ENCODE measurements at regions not wholly inside any gene's neighbourhood (a gene's known extent, or its start where the extent isn't known, plus 50 kb on each side); places are given as distances from the start of the nearest gene placed in this dataset.

DNA sequence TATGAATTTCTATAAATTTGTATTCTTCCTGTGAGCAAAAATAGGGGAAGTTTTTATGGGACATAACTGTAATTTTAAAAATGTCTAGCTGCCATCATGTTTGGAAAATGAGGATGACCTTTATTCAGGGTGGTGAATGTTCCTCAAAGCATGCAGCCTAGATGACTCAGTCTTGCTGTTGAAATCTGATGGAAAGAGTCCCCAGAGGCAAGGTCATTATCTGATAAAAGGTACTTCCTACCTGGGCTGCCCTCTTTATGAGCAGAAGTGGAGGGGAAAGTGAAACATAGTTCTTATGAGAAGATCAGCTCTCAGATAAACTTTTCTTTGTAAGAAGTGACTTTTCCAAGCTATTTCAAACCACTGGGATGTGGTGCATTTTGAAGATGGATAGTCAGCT, 1144.7 kb upstream of the PIK3C3 start:
- DNase-seq, result no peak
- no peak overlapping the region for H3K4me3 Mint-ChIP-seq
- H3K4me1 Mint-ChIP-seq (ENCODE audit: low read depth in 2 of 2), result no peaks in the 10 kb centered on the region
- no peak for ATAC-seq (replicated peaks)
- no peak overlapping the region for H3K27ac Mint-ChIP-seq
- H3K9me3 Mint-ChIP-seq, result peaks cover 0 to 5% of the 10 kb centered on the region in 2 donors
- H3K36me3 Mint-ChIP-seq (ENCODE audit: insufficient read depth), result no peaks in the 10 kb centered on the region
- H3K27me3 Mint-ChIP-seq, result no peaks in the 10 kb centered on the region

DNA sequence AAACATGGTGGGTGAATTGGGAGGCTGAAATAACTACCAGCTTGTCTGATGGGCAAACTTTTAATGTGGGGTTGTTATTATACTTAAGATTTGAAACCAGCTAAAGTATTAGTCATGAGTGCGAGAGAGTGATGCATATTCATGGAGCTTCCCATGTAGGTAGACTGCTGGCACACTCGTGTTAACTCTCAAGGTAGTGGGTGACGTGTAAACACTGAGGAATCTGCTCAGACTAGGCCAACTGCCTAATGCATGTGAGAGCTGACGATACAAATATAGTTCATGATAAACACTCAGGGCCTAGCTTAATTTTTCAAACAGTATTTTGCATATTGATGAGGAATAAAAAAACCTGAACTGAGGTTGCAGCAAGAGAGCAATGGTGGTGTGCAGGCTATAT, 1165.7 kb upstream of the PIK3C3 start:
- DNase-seq, result no peak
- Mint-ChIP-seq H3K4me1 (ENCODE audit: low read depth in 2 of 2) (no peaks in the 10 kb centered on the region), H3K4me3 (no peak overlapping the region), H3K27me3 (no peaks in the 10 kb centered on the region), H3K27ac (no peak overlapping the region), H3K36me3 (ENCODE audit: insufficient read depth) (no peaks in the 10 kb centered on the region), H3K9me3 (peaks cover 6 to 8% of the 10 kb centered on the region in 2 donors)
- ATAC-seq (replicated peaks), result no peak

DNA sequence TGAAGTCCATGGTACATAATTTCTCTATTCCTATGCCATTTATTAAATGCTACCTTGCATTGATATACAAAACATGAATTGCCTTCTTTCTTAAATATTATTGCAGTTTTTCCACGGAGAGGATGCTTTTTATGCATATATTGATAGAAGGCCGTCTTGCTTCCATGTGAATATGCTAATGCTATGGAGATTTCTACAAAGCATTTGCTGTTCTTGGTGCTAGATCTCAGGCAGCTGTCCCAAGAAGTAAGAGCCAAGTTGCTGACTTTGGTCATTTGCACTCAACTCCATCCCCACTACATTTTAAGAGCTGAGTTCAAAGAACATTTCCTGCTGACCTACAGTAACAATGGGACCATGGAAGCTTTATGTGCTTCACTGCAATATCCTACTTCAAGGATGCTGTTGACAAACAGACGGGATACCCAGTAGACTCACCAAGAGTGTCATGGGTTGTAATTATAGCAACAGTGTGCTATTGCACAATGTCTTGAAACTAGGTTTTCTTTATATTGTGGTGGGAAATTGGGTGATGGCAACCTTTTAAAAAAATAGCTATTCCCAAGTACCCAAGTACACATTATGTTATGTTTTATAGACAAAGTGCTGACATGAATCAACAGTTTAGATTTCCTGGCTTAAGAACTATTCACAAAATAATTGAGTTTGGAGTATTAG, 1172.4 kb upstream of the PIK3C3 start:
- DNase-seq, result no peak
- H3K27me3 Mint-ChIP-seq, result no peaks in the 10 kb centered on the region

DNA sequence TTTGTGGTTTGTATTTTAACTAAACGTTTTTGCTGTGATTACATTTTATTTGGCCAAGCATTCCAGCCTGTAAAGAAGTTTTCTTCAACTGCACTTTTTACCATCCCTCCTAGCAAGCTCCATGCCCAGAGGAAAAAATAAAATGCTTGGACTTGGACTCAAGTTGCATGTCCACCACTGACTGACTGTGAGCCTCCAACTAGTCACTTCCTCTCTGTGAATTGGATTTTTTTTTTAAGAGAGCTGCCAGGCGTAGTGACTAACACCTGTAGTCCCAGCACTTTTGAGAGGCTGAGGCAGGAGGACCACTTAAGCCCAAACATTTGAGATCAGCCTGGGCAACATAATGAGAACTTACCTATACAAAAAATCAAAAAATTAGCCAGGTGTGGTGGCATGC, 1185.2 kb upstream of the PIK3C3 start:
- Mint-ChIP-seq H3K27me3 (no peaks in the 10 kb centered on the region), H3K4me3 (no peak overlapping the region), H3K4me1 (ENCODE audit: low read depth in 2 of 2) (no peaks in the 10 kb centered on the region), H3K9me3 (peaks cover 3 to 12% of the 10 kb centered on the region in 2 donors), H3K36me3 (ENCODE audit: insufficient read depth) (no peaks in the 10 kb centered on the region), H3K27ac (no peak overlapping the region)
- no peak for ATAC-seq (replicated peaks)
- no peak for DNase-seq

More for the DNA sequence above, 1172.4 kb upstream of the PIK3C3 start:
- ATAC-seq (replicated peaks), result no peak
- Mint-ChIP-seq H3K4me3 (no peak overlapping the region), H3K27ac (no peak overlapping the region), H3K4me1 (ENCODE audit: low read depth in 2 of 2) (no peaks in the 10 kb centered on the region), H3K36me3 (ENCODE audit: insufficient read depth) (no peaks in the 10 kb centered on the region), H3K9me3 (peaks cover 8 to 15% of the 10 kb centered on the region in 2 donors)

DNA sequence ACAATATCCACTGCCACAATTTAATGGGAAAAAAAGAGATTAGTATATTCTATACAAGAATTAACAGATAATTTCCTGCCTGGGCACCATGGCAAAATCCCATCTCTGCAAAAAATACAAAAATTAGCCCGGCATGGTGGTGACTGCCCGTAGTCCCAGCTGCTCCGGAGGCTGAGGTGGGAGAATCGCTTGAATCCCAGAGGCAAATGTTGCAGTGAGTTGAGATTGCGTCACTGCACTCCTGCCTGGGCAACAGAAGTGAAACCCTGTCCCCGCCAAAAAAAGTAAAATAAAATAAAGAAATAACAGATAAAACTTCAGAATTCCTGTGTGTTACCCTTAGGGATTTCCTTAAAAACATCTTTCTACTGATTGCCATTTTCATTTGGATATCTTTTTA, 1194.8 kb upstream of the PIK3C3 start:
- peaks cover 7 to 21% of the 10 kb centered on the region in 2 donors for H3K9me3 Mint-ChIP-seq

DNA sequence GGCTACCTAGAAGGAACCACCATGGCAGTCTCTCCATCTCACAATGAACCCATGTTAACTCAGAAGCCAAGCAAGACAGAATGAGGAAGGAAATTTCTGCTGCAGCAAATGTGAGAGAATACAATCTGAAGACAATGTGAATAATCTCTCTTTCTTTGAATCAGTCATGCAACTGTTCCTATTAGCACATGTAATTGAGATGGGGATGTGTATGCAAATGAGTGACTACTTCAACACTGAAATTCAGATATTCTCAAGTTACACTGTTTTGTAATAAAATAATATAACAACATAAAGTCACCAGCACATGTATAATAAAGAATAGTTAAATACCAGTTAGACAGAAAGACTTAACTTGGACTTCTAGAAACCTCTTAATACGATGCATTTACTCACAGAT, 1200.6 kb upstream of the PIK3C3 start:
- no peak overlapping the region for H3K4me3 Mint-ChIP-seq
- H3K9me3 Mint-ChIP-seq, result peaks cover 18 to 32% of the 10 kb centered on the region in 2 donors
- no peak overlapping the region for H3K27ac Mint-ChIP-seq
- ATAC-seq (replicated peaks) (no peak), DNase-seq (no peak)
- no peaks in the 10 kb centered on the region for H3K27me3 Mint-ChIP-seq
- H3K4me1 Mint-ChIP-seq (ENCODE audit: low read depth in 2 of 2), result no peaks in the 10 kb centered on the region
- H3K36me3 Mint-ChIP-seq (ENCODE audit: insufficient read depth), result peaks cover 3% of the 10 kb centered on the region

More for the DNA sequence above, 1194.8 kb upstream of the PIK3C3 start:
- ATAC-seq (replicated peaks), result no peak
- H3K36me3 Mint-ChIP-seq (ENCODE audit: insufficient read depth), result no peaks in the 10 kb centered on the region
- no peak for DNase-seq
- no peak overlapping the region for H3K27ac Mint-ChIP-seq
- no peak overlapping the region for H3K4me3 Mint-ChIP-seq
- no peaks in the 10 kb centered on the region for H3K4me1 Mint-ChIP-seq (ENCODE audit: low read depth in 2 of 2)
- no peaks in the 10 kb centered on the region for H3K27me3 Mint-ChIP-seq

DNA sequence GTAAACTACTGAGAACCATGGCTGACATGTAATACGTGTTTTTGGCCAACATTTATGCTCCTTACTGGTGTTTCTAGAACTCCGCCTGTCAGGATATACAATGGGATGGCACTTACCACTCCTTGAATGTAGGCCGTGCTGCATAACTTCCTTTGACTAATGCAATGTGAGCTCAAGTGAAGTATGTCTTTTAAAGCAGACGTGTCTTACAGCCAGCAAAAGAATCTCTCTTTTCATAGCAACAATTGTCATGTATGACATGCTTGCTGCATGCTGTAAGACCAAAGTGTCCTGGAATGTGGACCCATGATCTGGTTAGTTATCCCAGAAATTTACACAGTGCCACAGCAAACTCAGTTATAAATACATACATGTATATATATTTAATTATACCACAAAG, 1202.7 kb upstream of the PIK3C3 start:
- Mint-ChIP-seq H3K4me1 (ENCODE audit: low read depth in 2 of 2) (no peaks in the 10 kb centered on the region), H3K9me3 (peaks cover 15 to 24% of the 10 kb centered on the region in 2 donors)
- ATAC-seq (replicated peaks), result no peak

DNA sequence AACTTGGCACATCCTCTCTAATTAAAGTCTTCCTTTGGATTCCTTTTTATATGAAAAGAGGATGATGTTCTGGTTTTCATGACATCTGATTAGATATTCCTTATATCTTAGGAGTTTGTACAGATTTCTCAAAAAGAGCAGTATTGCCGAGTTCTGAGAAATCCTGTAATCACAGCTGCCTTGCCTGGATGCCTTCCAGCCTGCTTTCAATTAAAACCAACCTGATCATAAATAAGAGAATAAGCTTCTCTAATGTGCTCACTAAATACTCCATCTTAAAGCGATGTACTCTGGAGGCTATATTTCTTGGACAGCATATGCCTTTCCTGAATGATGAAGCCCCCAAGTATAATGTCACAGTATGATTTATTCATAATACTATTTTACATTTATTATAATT, 1203.8 kb upstream of the PIK3C3 start:
- no peaks in the 10 kb centered on the region for H3K27me3 Mint-ChIP-seq
- DNase-seq (no peak), ATAC-seq (replicated peaks) (no peak)
- H3K36me3 Mint-ChIP-seq (ENCODE audit: insufficient read depth), result peaks cover 3% of the 10 kb centered on the region
- no peak overlapping the region for H3K4me3 Mint-ChIP-seq
- no peaks in the 10 kb centered on the region for H3K4me1 Mint-ChIP-seq (ENCODE audit: low read depth in 2 of 2)
- H3K9me3 Mint-ChIP-seq, result peaks cover 11 to 18% of the 10 kb centered on the region in 2 donors
- H3K27ac Mint-ChIP-seq, result no peak overlapping the region

More for the DNA sequence above, 1202.7 kb upstream of the PIK3C3 start:
- no peaks in the 10 kb centered on the region for H3K27me3 Mint-ChIP-seq
- no peak overlapping the region for H3K27ac Mint-ChIP-seq
- H3K36me3 Mint-ChIP-seq (ENCODE audit: insufficient read depth), result peaks cover 3% of the 10 kb centered on the region
- H3K4me3 Mint-ChIP-seq, result no peak overlapping the region
- no peak for DNase-seq

DNA sequence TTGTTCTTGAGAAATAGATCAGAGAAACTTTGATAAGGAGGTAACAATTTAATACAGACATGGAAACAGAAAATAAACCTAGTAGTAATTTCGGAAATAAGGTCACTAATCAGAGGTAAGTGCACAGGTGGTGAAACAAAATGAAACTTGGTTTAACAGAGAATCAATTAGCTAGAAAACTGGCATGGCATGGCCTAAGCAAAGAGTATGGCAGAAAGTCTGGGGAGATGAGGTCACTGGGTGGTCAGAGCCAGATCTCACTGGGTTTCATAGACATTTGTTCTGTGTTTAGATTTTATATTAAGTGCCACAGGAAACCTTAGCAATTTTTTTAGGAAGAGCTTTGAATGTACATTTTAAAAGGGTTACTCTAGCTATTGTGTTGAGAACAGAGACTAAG, 1216.0 kb upstream of the PIK3C3 start:
- Mint-ChIP-seq H3K27ac (no peak overlapping the region), H3K36me3 (ENCODE audit: insufficient read depth) (no peaks in the 10 kb centered on the region), H3K27me3 (no peaks in the 10 kb centered on the region), H3K4me3 (no peak overlapping the region), H3K4me1 (ENCODE audit: low read depth in 2 of 2) (no peaks in the 10 kb centered on the region), H3K9me3 (peaks cover 8 to 17% of the 10 kb centered on the region in 2 donors)
- no peak for DNase-seq
- ATAC-seq (replicated peaks), result no peak

DNA sequence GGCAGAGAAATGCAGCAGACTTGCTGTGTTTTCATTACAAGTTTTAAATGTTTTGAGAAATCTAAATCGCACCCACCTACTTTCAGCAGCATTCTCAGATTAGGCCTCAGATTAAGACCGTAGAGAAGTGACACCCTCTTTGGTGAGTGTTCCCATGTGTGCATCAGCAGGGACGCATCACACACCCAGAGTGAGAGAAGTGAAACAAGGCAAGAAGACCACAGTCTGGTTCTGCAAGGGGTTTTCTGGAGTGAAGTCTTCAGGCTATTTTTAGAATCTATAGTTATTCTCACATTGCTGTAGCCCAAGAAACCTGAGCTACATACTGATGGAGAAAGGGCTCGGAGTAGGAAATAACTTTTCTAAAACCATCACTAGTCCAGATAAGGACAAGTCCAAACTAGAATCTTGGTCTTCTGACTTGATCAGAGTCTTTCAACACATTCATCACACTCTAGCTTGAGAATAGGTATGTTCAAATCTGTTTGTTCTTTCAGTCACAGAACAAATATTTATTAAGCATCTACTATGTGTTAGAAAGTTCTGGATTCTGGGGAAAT, 1216.6 kb upstream of the PIK3C3 start:
- no peak for ATAC-seq (replicated peaks)

DNA sequence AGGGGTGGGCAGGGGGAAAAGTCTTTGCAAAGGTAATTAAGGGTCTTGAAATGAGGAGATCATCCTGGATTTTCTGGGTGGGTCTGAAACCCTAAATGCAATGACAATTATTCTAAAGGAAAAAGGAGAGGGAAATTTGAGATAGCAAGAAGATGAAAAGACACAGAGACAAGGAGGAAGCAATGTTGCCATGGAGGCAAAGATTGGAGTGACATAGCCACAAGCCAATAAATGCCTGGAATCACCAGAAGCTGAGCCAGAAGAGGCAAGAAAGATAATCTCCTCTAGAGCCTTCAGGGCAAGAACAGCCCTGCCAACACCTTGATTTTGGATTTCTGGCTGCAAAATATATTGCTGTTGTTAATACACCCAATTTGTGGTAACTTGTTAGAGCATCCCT, 1246.3 kb upstream of the PIK3C3 start:
- DNase-seq, result no peak
- Mint-ChIP-seq H3K4me3 (no peak overlapping the region), H3K36me3 (ENCODE audit: insufficient read depth) (no peaks in the 10 kb centered on the region), H3K9me3 (peaks cover 6 to 15% of the 10 kb centered on the region in 2 donors), H3K27me3 (no peaks in the 10 kb centered on the region), H3K4me1 (ENCODE audit: low read depth in 2 of 2) (no peaks in the 10 kb centered on the region), H3K27ac (no peak overlapping the region)
- no peak for ATAC-seq (replicated peaks)

More for the DNA sequence above, 1216.6 kb upstream of the PIK3C3 start:
- no peak overlapping the region for H3K27ac Mint-ChIP-seq
- no peaks in the 10 kb centered on the region for H3K36me3 Mint-ChIP-seq (ENCODE audit: insufficient read depth)
- H3K27me3 Mint-ChIP-seq, result no peaks in the 10 kb centered on the region
- peaks cover 8 to 17% of the 10 kb centered on the region in 2 donors for H3K9me3 Mint-ChIP-seq
- no peak overlapping the region for H3K4me3 Mint-ChIP-seq
- no peaks in the 10 kb centered on the region for H3K4me1 Mint-ChIP-seq (ENCODE audit: low read depth in 2 of 2)
- DNase-seq, result no peak

DNA sequence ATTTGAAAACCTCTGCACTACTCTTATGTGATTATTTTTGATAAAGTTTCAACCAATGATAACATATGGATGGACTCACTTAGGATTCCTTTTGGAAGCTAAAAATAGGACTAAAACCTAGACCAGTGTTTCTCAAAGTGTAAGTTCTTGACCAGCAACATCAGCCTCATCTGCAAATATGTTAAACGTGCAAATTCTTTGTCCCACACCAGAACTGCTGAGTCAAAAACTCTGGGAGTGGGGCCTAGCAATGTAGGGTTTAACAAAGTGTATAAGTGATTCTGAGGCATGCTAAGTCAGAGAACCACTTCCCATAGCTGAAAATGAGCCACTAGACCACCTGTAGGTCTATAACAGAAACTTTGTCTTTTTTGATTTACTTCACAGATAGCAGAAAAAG, 1247.2 kb upstream of the PIK3C3 start:
- no peaks in the 10 kb centered on the region for H3K27me3 Mint-ChIP-seq
- no peak overlapping the region for H3K27ac Mint-ChIP-seq
- ATAC-seq (replicated peaks), result no peak
- no peaks in the 10 kb centered on the region for H3K4me1 Mint-ChIP-seq (ENCODE audit: low read depth in 2 of 2)
- H3K4me3 Mint-ChIP-seq, result no peak overlapping the region
- peaks cover 6 to 10% of the 10 kb centered on the region in 2 donors for H3K9me3 Mint-ChIP-seq
- no peaks in the 10 kb centered on the region for H3K36me3 Mint-ChIP-seq (ENCODE audit: insufficient read depth)
- no peak for DNase-seq

DNA sequence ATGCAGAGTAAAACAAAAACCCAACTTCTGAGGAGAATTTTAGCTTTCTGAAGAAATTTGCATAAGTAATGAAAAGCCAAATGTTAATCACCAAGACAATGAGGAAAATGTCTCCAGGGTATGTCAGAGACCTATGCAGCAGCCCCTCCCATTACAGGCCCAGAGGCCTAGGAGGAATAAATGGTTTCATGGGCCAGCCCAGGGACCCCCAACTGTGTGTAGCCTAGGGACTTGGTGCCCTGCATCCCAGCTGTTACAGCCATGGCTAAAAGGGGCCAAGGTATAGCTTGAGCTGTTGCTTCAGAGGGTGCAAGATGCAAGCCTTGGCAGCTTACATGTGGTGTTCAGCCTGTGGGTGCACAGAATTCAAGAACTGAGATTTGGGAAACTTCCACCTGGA, 1256.9 kb upstream of the PIK3C3 start:
- no peak for ATAC-seq (replicated peaks)
- no peaks in the 10 kb centered on the region for H3K36me3 Mint-ChIP-seq (ENCODE audit: insufficient read depth)
- H3K4me1 Mint-ChIP-seq (ENCODE audit: low read depth in 2 of 2), result no peaks in the 10 kb centered on the region
- no peaks in the 10 kb centered on the region for H3K27me3 Mint-ChIP-seq
- no peak overlapping the region for H3K4me3 Mint-ChIP-seq
- no peak for DNase-seq
- H3K27ac Mint-ChIP-seq, result no peak overlapping the region
- H3K9me3 Mint-ChIP-seq, result peaks cover 13 to 19% of the 10 kb centered on the region in 2 donors

DNA sequence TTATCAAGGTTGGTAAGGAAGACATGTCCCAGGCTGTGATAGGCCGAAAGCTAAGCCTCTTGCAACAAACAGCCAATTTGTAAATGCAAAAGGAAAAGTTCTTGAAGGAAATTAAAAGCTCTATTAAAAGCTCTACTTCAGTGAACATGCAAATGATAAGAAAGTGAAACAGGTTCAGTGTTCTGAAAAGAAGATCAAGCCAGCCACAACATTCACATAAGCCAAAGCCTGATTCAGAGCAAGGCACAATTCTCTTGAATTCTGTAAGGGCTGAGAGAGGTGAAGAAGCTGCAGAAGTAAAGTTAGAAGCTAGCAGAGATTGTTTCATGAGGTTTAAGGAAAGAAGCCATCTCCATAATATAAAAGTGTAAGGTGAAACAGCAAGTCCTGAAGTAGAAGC, 1259.5 kb upstream of the PIK3C3 start:
- no peak for ATAC-seq (replicated peaks)
- H3K27ac Mint-ChIP-seq, result no peak overlapping the region
- H3K4me3 Mint-ChIP-seq, result no peak overlapping the region
- H3K9me3 Mint-ChIP-seq, result peaks cover 13 to 19% of the 10 kb centered on the region in 2 donors
- H3K27me3 Mint-ChIP-seq, result no peaks in the 10 kb centered on the region
- no peaks in the 10 kb centered on the region for H3K36me3 Mint-ChIP-seq (ENCODE audit: insufficient read depth)
- DNase-seq, result no peak
- H3K4me1 Mint-ChIP-seq (ENCODE audit: low read depth in 2 of 2), result no peaks in the 10 kb centered on the region
